Stimulated activated CD4-positive, alpha-beta T cell treated with anti-CD3 and anti-CD28 coated beads, TNF-alpha, amount 100 ng/mL, for 24 hours (primary cell): ENCODE measurements at regions not wholly inside any gene's neighbourhood (a gene's known extent, or its start where the extent isn't known, plus 50 kb on each side); places are given as distances from the start of the nearest gene placed in this dataset.

Source experiments
- DNase-seq, 3 experiments: peaks; one replicate each; pipeline ENCODE4 v3.0.0-alpha.2; 2020; ENCODE audit warnings: low read depth in 3 of 3

GRCh38 chr2:62447411-62447810 lies 58.6 kb downstream of the TMEM17 start:
- DNase-seq, result no peak

GRCh38 chr2:62446491-62446890 lies 59.5 kb downstream of the TMEM17 start:
- DNase-seq, result no peak

GRCh38 chr2:62443886-62444285 lies 62.1 kb downstream of the TMEM17 start:
- no peak for DNase-seq

DNA sequence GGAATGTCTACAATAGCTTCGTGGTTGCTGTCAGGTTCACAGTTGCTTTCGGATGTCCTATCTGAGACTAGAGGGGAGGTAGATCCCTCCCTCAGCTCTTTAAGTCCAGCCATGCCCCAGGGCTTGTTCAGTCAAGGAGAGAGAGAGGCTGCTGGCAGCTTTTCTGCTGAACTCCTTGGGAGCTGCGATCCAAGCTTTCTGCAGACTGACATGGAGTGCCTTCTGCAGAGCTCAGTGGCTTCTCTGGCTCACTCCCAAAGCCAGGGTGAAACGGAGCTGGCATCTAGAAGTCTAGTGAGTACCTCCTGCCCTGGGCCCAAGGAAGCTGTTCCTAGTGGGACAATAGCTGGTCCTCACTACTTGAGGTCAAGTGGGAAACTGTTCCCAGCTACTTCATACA lies 62.5 kb downstream of the TMEM17 start:
- no peak for DNase-seq

DNA sequence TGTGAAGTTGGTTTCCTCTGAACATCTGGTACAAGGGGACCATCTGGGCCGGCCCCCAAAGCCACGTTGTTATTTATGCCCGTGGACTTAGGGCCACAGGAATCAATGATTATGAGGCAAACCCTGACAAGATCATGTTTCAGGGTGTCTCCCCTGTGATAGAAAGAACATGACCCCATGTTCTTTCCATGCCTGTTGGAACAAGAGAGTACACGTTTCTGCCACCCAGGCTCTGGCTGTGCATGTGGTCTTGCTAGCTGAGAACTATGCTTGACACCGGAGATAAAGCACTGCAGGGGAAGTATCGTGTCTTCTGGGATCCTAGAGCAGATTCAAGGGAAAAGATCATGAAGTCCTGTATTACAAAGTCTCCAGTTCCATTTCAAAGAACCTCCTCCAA lies 64.2 kb downstream of the TMEM17 start:
- DNase-seq, result no peak

- DNase-seq, result no peak
Measured at GRCh38 chr2:62441421-62441820, 64.6 kb downstream of the TMEM17 start.

DNA sequence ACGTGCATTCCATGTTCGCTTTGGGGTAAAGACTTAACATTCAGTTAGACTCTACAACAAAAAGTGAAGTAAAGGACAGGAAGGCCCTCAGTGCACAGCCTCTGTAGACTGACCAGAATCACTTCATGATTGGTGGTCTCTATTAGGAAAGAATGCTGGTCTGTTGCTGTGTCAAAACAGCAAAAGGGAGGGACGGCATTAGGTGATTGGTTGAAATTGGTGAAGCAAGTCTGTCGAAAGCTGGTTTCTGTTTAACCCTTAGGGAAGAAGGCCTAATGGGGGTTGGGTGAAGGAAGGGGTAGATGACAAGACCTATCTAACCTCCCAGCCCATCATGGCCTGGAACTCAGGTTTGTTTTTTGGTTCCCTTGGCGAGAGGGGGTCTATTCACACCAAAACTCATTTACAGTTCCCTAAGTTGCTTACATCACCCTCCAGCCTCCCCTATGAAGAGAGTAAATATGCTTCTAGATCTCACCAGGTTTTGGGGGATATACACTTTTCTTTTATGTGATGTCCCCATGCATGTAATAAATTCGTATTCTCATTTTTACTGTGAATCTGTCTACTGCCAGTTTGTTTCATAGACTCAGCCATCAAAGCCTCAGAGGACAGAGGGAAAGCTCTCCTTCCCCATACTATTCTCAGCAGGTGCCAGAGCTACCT lies 65.6 kb downstream of the TMEM17 start:
- no peak for DNase-seq

GRCh38 chr2:62439425-62439824 lies 66.6 kb downstream of the TMEM17 start:
- DNase-seq, result no peak

DNA sequence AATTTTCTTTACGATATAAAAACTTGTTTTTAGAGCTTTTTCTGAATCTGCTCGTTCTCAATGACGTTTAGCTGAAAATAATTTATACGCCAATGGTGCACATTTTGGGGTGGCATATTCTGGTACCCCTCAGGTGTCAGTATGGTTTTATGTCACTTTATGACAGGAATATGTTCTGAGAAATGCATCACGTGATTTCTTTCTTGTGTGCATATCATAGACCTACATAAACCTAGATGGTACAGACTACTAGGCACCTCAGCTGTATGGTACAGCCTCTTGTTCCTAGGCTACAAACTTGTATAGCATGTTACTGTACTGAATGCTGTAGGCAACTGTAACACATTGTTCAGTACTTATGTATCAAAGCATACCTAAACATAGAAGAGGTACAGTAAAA lies 68.2 kb downstream of the TMEM17 start:
- no peak for DNase-seq

DNA sequence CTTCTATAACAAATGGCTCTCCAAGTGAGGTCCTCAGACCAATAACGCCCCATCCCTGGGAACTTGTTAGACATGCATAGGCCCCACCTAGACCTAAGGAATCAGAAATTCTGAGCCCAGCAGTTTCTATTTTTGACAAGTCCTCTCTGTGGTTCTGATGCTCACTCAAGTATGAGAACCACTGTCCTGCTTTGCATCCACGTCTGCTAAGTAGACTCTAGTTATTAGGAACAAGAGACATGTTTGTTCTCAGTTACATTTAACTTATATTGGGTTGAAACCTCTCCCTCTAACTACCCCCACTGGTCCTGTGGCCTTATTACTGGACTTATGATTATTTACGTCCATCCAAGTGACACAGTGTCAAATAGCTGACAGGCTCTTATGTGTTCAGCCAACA lies 70.3 kb downstream of the TMEM17 start:
- DNase-seq, result no peak

GRCh38 chr2:62432407-62432806 lies 73.6 kb downstream of the TMEM17 start:
- no peak for DNase-seq

DNA sequence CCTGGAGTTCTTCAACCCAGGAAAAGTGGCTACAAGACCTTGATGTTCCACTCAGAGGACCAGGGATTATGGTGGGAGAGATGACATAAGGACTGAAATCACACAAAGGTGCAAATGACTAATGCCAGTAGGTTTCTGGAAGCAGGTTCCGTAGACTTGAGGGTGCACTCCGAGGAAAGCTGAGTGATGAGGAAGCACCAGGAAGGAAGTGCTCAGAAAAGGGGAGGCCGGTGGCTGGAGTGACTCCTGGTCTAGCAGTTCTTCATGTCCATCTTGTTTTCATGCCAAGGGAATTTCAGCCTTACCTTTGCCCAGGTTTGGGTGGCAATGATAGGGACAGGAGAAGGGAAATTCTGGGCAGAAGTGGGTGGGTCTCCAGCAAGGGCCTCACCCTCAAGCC lies 74.5 kb downstream of the TMEM17 start:
- no peak for DNase-seq

DNA sequence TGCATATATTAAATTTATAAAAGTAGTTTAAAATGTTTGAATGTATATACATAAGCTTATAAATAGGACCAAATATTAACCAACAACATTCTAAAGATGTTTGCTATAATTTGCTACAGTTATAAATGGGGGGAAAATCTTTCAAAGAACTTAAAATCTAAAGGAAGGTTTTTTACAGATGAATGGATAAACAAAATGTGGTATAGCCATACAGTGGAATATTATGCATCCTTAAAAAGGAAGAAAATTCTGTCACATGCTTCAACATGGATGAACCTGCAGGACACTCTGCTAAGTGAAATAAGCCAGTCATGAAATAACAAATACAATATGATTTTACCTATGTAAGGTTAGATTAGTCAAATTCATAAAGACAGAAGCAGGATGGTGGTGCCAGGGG lies 75.8 kb downstream of the TMEM17 start:
- no peak for DNase-seq

GRCh38 chr2:62427146-62427545 lies 78.8 kb downstream of the TMEM17 start:
- no peak for DNase-seq

DNA sequence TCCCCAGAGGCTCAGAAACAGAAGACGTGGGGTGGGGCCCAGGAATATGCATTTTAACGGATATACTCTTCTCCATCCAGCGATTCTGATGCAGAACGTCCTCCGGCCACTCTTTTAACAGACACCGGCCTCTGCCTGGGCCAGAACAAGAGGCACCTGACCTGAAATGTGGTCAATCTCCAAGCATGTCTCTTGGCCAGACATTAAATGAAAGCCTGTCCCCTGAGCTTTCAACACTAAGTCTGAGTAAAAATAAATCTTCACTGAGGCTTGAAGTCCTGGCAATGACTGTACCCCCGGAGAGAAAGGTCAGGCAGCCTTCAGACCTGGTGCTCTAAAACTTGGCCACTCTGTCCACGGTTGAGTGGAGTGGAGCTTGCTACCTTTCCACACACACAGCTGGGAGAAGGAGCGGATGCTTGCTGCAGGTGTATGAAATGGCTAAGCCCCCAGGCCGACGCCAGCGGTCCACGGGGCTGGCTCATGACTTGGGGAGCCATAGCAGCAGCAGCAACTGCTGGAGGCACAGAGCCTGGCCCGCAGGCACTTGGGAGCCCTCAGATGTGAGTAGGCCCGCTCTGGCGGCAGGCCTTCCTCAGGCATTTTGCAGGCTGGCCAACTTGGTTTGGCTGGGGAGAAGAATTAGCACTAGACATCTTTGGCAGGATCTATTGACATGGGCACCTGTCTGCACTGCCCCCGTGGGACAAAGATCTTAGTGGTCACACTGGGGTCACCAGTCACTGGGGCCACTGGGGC lies 79.7 kb downstream of the TMEM17 start:
- DNase-seq, result no peak

DNA sequence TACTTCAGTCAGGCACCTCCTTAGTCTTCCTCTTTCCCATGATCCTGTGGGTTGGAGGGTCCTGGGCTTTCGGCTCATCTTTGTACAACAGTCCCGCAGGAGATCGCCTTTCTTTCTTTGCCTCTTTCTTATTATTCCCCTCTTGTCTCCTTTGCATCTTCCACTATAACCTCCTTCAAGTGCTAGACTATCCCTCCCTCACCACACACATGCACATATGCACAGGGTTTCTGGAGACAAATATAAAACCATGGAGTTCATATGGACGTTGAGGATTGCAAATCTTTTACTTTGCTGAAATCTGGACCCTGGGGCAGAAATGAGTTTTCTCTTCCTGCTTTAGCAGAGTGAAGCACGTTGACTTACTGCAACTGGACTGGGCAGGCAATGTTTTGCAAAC lies 80.3 kb downstream of the TMEM17 start:
- no peak for DNase-seq

- no peak for DNase-seq
Measured at GRCh38 chr2:62424899-62425298, 81.1 kb downstream of the TMEM17 start.

- DNase-seq, result no peak
Measured at GRCh38 chr2:62423883-62424458, 82.0 kb downstream of the TMEM17 start.

- DNase-seq, result no peak
Measured at GRCh38 chr2:62423235-62423634, 82.8 kb downstream of the TMEM17 start.

DNA sequence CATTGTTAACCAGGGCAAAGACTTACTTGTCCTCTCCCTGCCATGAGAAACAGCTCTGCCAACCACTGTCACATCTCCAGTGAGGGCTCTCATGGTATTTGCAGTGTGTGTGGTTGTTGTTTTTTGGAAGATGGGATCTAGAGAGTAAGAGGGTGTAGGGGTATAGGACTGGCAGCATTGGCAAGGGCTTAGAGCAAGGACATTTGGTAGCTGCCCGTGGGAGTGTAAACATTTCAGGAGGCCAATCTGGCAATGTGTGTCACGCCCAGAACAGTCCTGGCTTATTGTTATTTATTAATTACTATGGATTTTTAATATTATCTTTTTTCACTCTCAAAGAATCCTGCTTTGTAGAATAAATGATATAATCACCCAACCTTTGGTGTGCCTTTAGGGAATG lies 90.5 kb downstream of the TMEM17 start:
- DNase-seq, result no peak

DNA sequence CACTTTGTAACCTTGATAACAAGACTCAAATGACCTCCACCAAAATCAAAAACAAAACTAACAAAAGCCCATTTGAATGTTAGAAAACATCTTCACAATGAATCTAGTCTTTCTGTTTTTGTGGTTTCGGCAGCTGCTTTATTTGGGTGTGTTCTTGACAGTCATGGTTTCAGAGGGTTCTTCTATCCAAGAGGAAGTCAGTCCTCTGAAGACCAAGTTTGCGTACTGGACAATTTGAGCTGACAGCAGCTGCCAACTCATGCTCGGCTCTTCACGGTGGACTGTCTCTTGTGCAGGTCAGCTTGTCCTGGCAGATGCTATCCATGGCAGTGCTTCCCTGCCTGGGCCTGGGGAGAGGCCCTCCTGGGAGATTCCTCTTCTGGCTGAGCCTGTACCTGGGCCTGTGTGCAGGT lies 91.0 kb downstream of the TMEM17 start:
- DNase-seq, result no peak

- no peak for DNase-seq
Measured at GRCh38 chr2:62413116-62413663, 92.8 kb downstream of the TMEM17 start.

DNA sequence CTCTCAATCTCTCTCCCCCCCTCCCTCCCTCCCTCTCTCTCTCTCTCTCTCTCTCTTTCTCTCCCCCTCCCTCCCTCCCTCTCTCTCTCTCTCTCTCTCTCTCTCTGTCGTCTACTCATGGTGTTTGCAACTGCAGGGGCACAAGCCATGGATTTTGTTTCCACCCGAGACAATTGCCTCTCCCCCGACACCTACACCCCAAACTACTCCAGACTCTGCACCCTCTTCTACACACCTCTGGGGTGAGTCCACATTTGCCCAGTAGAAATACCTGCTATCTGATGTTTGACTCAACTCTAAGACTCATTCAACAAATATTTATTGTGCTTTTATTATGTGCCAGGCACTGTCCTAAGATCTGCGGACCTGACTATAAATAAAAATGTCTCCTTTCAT lies 93.7 kb downstream of the TMEM17 start:
- no peak for DNase-seq
